ENCODE measurements at regions not wholly inside any gene's neighbourhood (a gene's known extent, or its start where the extent isn't known, plus 50 kb on each side); places are given as distances from the start of the nearest gene placed in this dataset.

GRCh38 chr7:17132726-17133125, 165.7 kb upstream of the AHR start:
- DNase-seq, result no peak

DNA sequence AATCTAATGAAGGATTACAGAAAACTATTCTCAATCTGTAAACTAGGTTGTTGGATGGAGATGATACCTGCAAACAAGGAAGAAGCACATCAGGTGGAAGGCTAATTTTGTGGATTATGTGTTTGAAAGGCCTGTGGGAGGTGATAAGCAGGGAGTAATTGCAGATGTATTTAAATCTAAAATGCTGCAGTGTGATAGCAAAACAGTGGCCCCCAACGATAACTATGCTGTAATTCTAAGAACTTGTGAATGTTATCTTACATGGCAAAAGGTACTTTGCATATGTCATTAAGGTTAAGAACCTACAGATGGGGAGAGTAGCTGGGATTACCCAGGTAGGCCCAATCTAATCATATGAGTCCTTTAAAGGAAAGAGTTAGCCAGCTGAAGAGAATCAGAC, 164.5 kb upstream of the AHR start:
- no peak for DNase-seq

- peak in 1 of 5 donors; percentile 66 for DNase-seq
Measured at GRCh38 chr7:17134786-17135185, 163.7 kb upstream of the AHR start.

- no peak for DNase-seq
Measured at GRCh38 chr7:17136126-17136525, 162.3 kb upstream of the AHR start.

- peak in 1 of 5 donors; percentile 83 for DNase-seq
Measured at GRCh38 chr7:17139081-17139480, 159.4 kb upstream of the AHR start.

GRCh38 chr7:17140406-17140805, 158.0 kb upstream of the AHR start:
- no peak for DNase-seq

- DNase-seq, result peak in 1 of 5 donors; percentile 25
Measured at GRCh38 chr7:17142831-17143541, 155.5 kb upstream of the AHR start.

- peak; percentile 7 to 75 (median 18) for DNase-seq
Measured at GRCh38 chr7:17144322-17144721, 154.1 kb upstream of the AHR start.

- DNase-seq, result no peak
Measured at GRCh38 chr7:17146621-17147020, 151.8 kb upstream of the AHR start.

DNA sequence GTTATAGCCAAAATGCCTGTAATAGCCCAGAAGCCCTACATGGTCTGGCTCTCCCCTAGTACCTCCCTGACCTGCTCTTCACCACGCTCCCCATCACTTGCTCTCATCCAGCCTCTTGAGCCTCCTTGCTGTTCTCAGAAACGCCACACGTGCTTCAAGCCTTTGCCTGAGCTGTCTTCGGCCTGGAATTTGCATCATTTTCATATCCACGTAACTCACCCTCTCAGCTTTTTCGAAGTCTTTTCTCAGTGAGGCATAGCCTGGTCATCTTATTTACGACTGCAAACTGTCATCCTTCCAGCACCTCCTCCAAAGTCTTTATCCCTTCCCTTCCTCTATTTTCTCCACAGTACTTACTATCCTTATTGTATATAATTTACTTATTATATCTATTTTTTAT, 151.0 kb upstream of the AHR start:
- no peak for DNase-seq

- DNase-seq, result no peak
Measured at GRCh38 chr7:17150018-17150417, 148.4 kb upstream of the AHR start.

GRCh38 chr7:17152721-17153120, 145.7 kb upstream of the AHR start:
- DNase-seq, result no peak

- no peak for DNase-seq
Measured at GRCh38 chr7:17153536-17153935, 144.9 kb upstream of the AHR start.

GRCh38 chr7:17155529-17155928, 142.9 kb upstream of the AHR start:
- DNase-seq, result no peak

GRCh38 chr7:17158261-17158660, 140.2 kb upstream of the AHR start:
- no peak for DNase-seq

DNA sequence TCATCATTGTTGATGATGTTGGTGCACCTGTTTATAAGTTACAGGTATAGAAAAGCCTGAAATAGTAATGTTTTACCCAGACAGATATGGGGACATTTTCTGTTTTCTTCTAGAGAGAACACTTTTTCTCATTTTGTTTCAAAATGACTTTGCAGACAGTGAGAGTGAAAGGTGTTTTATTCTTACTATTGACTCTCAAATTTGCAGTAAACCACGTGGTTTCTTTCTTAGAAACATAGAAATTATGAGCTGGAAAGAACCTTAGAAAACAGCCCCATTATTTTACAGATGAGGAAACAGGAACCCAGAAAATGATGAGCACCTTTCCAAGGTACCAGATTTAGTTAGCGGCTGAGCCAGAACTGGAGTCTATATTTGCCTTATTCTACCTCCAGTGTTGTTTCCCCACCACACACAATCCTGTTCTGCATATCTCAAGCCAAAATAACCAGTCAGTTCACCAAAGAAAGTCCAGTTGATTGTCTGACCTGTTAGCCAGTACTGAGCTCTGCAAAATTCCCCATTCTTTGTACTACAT, 138.9 kb upstream of the AHR start:
- peak in 1 of 5 donors; percentile 70 for DNase-seq

GRCh38 chr7:17166824-17167379, 131.6 kb upstream of the AHR start:
- DNase-seq, result no peak

GRCh38 chr7:17168416-17168815, 130.0 kb upstream of the AHR start:
- peak in 1 of 5 donors; percentile 23 for DNase-seq

GRCh38 chr7:17171427-17171826, 127.0 kb upstream of the AHR start:
- DNase-seq, result no peak

- no peak for DNase-seq
Measured at GRCh38 chr7:17176371-17177032, 122.0 kb upstream of the AHR start.

DNA sequence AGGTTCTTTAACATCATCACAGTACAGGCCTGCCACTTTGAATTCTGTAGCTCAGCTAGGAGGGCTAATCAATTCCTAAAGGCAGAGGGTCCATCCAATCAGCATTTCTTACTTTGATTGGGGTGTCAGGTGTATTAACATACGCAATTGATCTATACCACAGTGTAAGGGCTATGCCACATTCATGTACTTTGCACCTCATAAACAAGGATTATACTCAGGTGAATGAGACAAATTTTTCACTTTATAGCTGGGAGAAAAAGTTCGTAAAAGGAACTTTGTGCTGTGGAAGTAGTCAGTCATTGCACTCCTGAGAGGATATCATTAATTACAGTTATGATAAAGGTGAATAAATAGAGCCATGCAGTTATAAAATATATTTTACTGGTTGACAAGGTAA, 119.9 kb upstream of the AHR start:
- no peak for DNase-seq

DNA sequence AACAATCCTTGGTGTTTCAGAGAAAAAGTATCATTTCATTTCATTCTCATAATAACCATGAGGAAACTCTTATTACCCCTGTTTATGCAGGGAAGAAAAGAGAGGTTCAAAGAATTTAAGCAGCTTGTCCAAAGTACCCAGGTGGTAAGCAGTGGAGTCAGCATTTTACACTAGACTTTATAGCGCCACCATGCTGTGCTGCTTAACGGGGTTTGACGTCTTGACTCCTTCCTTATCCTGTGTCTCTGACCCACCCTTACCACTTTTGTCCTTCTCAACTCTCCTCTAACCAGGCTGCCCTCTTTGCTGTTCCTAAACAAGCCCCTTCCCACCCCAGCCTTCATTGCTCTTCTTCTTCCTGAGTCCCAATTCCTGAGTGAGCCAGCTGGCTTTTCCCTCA, 117.0 kb upstream of the AHR start:
- no peak for DNase-seq

DNA sequence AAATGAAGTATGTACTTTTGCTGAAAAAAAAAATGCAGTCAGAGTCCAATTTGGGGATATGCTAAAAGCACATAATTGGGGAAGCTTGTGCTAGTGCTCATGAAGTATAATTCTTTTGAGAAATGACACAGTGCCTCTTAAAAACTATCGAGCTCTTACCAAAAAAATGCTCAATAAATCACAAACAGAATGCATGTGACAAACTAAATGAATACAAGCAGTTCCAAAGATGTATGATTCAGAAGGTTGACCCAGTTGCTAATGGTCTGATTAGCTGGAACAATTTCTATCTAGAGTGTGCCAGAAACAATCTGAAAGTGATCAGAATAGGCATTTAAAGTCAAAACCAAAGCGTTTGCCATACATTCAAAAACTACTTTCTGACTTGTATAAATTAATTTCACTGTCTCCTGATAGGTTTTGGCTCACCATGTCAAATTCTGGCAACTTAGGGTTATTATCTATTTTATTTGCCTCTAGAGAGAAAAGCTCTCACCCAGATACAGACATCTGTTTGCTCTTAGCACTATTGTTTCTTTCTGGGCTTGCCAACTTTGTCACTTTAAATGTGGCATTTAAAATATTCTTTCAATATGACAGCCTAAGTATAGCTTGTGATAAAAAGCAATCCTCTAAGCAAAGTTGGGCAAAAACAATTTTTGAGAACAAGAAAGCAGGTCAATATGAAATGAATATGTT, 114.7 kb upstream of the AHR start:
- DNase-seq, result no peak

All from T-helper 1 cell (primary cell).